HCT116 (cell line): ENCODE measurements at regions not wholly inside any gene's neighbourhood (a gene's known extent, or its start where the extent isn't known, plus 50 kb on each side); places are given as distances from the start of the nearest gene placed in this dataset.

ENCODE experiments used
- ATAC-seq: fragments of 200-7000 bp; cut with Tn5 transposase; 2 replicates; pipeline ENCODE4 v1.9.1; 2020; ENCODE audit warnings: mild to moderate bottlenecking, moderate library complexity
- BruUV-seq: library from RNA; stranded (reverse); fragments of 400-500 nt; replicated peaks from 2 replicates; lab custom pipeline; 2021; lab: Mats Ljungman, UMichigan
- CTCF ChIA-PET: fragments of 300-600 bp; sonication (Branson Sonifier 250); formaldehyde crosslinking; loops from one replicate; lab custom pipeline; 2021; ENCODE audit warnings: antibody characterized with exemption; lab: Charles Lee
- POLR2A ChIA-PET: fragments of 300-600, 350-600 bp; sonication (Branson Sonifier 250); formaldehyde crosslinking; loops from one replicate; lab custom pipeline; 2021; ENCODE audit warnings: antibody characterized with exemption; lab: Charles Lee
- RAD21 ChIA-PET, 2 experiments: fragments of 300-600 bp; sonication (Branson Sonifier 250); formaldehyde crosslinking; loops; one replicate each; lab custom pipeline; 2023; ENCODE audit warnings: low total read pairs in 2 of 2; ENCODE audit not compliant: uncharacterized antibody in 2 of 2, unreplicated experiment in 2 of 2, low non-redundant PET in 1 of 2; lab: Charles Lee
- DNase-seq: peaks from one replicate; pipeline ENCODE4 v3.0.0-alpha.2; 2010; ENCODE audit warnings: low read depth, low spot score
- H2AFZ ChIP-seq: fragments of 200-600 bp; shearing (Covaris generic), sonication (generic); 2 replicates; pipeline ENCODE4 v1.6.1; 2017; ENCODE audit warnings: low read depth, mixed run types, mixed read lengths, antibody characterized with exemption, low read length; ENCODE audit not compliant: poor library complexity, severe bottlenecking
- H3K27ac ChIP-seq: 2 replicates; pipeline ENCODE4 v1.5.1; 2012; ENCODE audit warnings: low read depth, low read length
- H3K27me3 ChIP-seq: fragments of 200-600 bp; sonication (generic); 2 replicates; pipeline ENCODE4 v1.6.1; 2016; ENCODE audit warnings: mixed run types, low read length, mixed read lengths; ENCODE audit not compliant: insufficient read depth
- H3K36me3 ChIP-seq, 2 experiments: fragments of 200-500 bp in 1 of 2; fragments of 200-600 bp in 1 of 2; sonication (Bioruptor generic) in 1 of 2; sonication (generic) in 1 of 2; 2 replicates each; pipeline versions ENCODE4 v1.5.1 to v1.6.1; 2014 to 2016; ENCODE audit warnings: low read length in 2 of 2, inconsistent platforms in 1 of 2, mixed read lengths in 1 of 2, mixed run types in 1 of 2; ENCODE audit not compliant: insufficient read depth in 2 of 2, control insufficient read depth in 1 of 2
- H3K4me1 ChIP-seq, 2 experiments: fragments of 200-600 bp in 1 of 2; sonication (generic) in 1 of 2; 2 replicates each; pipeline versions ENCODE4 v1.5.1 to v1.6.1; 2012 to 2017; ENCODE audit warnings: low read length in 2 of 2, inconsistent platforms in 1 of 2, mild to moderate bottlenecking in 1 of 2, mixed read lengths in 1 of 2, mixed run types in 1 of 2, moderate library complexity in 1 of 2; ENCODE audit not compliant: insufficient read depth in 2 of 2, control insufficient read depth in 1 of 2
- H3K4me2 ChIP-seq: fragments of 200-600 bp; sonication (generic); 2 replicates; pipeline ENCODE4 v1.6.1; 2017; ENCODE audit warnings: mixed run types, low read length, mixed read lengths
- H3K4me3 ChIP-seq, 2 experiments: fragments of 200-600 bp in 1 of 2; sonication (generic) in 1 of 2; replicated peaks in 1 of 2; 2 replicates each; pipeline ENCODE4 v1.5.1; 2011 to 2016; ENCODE audit warnings: low read length in 2 of 2, control low read depth in 1 of 2, low read depth in 1 of 2, mild to moderate bottlenecking in 1 of 2, mixed read lengths in 1 of 2, mixed run types in 1 of 2
- H3K79me2 ChIP-seq: fragments of 200-600 bp; sonication (generic); 2 replicates; pipeline ENCODE4 v1.6.1; 2017; ENCODE audit warnings: mild to moderate bottlenecking, mixed run types, low read length, moderate library complexity, mixed read lengths; ENCODE audit not compliant: insufficient read depth
- H3K9ac ChIP-seq: fragments of 200-600 bp; sonication (generic); 2 replicates; pipeline ENCODE4 v1.6.1; 2016; ENCODE audit warnings: low read length, mixed read lengths
- H3K9me2 ChIP-seq: fragments of 200-600 bp; sonication (generic), shearing (Covaris generic); 2 replicates; pipeline ENCODE4 v1.6.1; 2017; ENCODE audit warnings: mixed run types, mild to moderate bottlenecking, moderate library complexity; ENCODE audit not compliant: insufficient read depth
- H3K9me3 ChIP-seq, 2 experiments: fragments of 200-500 bp in 1 of 2; fragments of 200-600 bp in 1 of 2; sonication (Bioruptor generic) in 1 of 2; sonication (generic) in 1 of 2; 2 replicates each; pipeline ENCODE4 v1.6.1; 2014 to 2017; ENCODE audit warnings: low read length in 2 of 2, mixed read lengths in 2 of 2, inconsistent platforms in 1 of 2, low read depth in 1 of 2, mild to moderate bottlenecking in 1 of 2, mixed run types in 1 of 2, moderate library complexity in 1 of 2; ENCODE audit not compliant: control insufficient read depth in 1 of 2, insufficient read depth in 1 of 2
- H4K20me1 ChIP-seq: fragments of 200-600 bp; sonication (generic), shearing (Covaris generic); 2 replicates; pipeline ENCODE4 v1.6.1; 2017; ENCODE audit warnings: mixed run types, mild to moderate bottlenecking, moderate library complexity; ENCODE audit not compliant: insufficient read depth
- CBX3 ChIP-seq: IDR thresholded peaks from 2 replicates; pipeline ENCODE4 v1.6.1; 2012; ENCODE audit warnings: low read depth
- CTCF ChIP-seq, 3 experiments: fragments of 200-600 bp in 1 of 3; sonication (generic) in 1 of 3; IDR thresholded peaks in 2 of 3; conservative IDR thresholded peaks in 1 of 3; 2 replicates each; pipeline ENCODE4 v1.5.1; 2012 to 2017; ENCODE audit warnings: low read depth in 2 of 3, low read length in 2 of 3, antibody characterized with exemption in 1 of 3, borderline replicate concordance in 1 of 3, control low read depth in 1 of 3, mild to moderate bottlenecking in 1 of 3, mixed read lengths in 1 of 3, mixed run types in 1 of 3, moderate library complexity in 1 of 3; ENCODE audit not compliant: insufficient read depth in 1 of 3
- EZH2 ChIP-seq: fragments of 200-600 bp; sonication (generic); IDR thresholded peaks from 2 replicates; pipeline ENCODE4 v1.6.1; 2017; ENCODE audit warnings: antibody characterized with exemption, mixed run types
- EZH2phosphoT487 ChIP-seq: fragments of 200-600 bp; IDR thresholded peaks from 2 replicates; pipeline ENCODE4 v1.6.1; 2018; ENCODE audit warnings: antibody characterized with exemption, borderline replicate concordance
- FOSL1 ChIP-seq: IDR thresholded peaks from 2 replicates; pipeline ENCODE4 v1.6.1; 2012; ENCODE audit warnings: low read depth
- JUND ChIP-seq: IDR thresholded peaks from 2 replicates; pipeline ENCODE4 v1.6.1; 2012
- MAX ChIP-seq: IDR thresholded peaks from 2 replicates; pipeline ENCODE4 v1.6.1; 2012
- POLR2A ChIP-seq: IDR thresholded peaks from 2 replicates; pipeline ENCODE4 v1.7.0; 2011; ENCODE audit warnings: borderline replicate concordance; ENCODE audit not compliant: insufficient read depth, insufficient read length; ENCODE audit errors: extremely low read depth
- RAD21 ChIP-seq: IDR thresholded peaks from 2 replicates; pipeline ENCODE4 v1.6.1; 2012; ENCODE audit warnings: low read depth, mild to moderate bottlenecking
- SP1 ChIP-seq: IDR thresholded peaks from 2 replicates; pipeline ENCODE4 v1.6.1; 2012; ENCODE audit warnings: low read depth
- SRF ChIP-seq: IDR thresholded peaks from 2 replicates; pipeline ENCODE4 v1.6.1; 2012; ENCODE audit warnings: low read depth
- TCF7L2 ChIP-seq: IDR thresholded peaks from 2 replicates; pipeline ENCODE4 v1.7.0; 2011; ENCODE audit warnings: borderline replicate concordance, inconsistent platforms; ENCODE audit not compliant: insufficient read depth, insufficient read length; ENCODE audit errors: extremely low read depth
- ZBTB33 ChIP-seq: IDR thresholded peaks from 2 replicates; pipeline ENCODE4 v1.6.1; 2011; ENCODE audit warnings: mild to moderate bottlenecking, low read length, moderate library complexity; ENCODE audit not compliant: insufficient replicate concordance; ENCODE audit errors: extremely low read depth
- ZFX ChIP-seq: fragments of 450-650 bp; IDR thresholded peaks from 2 replicates; pipeline ENCODE4 v1.6.1; 2017
- intact Hi-C: fragments of 100-400 bp; cut with micrococcal nuclease; formaldehyde crosslinking; loops from 2 replicates; pipeline ENCODE4 v1.10.0; 2022

- ATAC-seq: 0 out of 2 replicates have a peak, but pooled peaks have one; percentile 13
- BruUV-seq: no TSS peak
- Histone ChIP-seq H3K79me2 (no peaks in the 10 kb centered on the region), H2AFZ (no peak overlapping the region), H3K9ac (no peak overlapping the region), H4K20me1 (no peaks in the 10 kb centered on the region), H3K27me3 (no peaks in the 10 kb centered on the region), H3K9me3 (no peaks in the 10 kb centered on the region), H3K9me2 (no peaks in the 10 kb centered on the region), H3K36me3 (no peaks in the 10 kb centered on the region), H3K27ac (no peak overlapping the region), H3K4me2 (peak overlapping the region; percentile 35; the same call in 1 of the 2 replicates), H3K4me3 (no peak overlapping the region), H3K4me1 (peaks cover 6 to 23% of the 10 kb centered on the region in 2 experiments)
- DNase-seq: no peak
- POLR2A ChIA-PET: no interaction called here
- intact Hi-C loops: no loop called here
- CTCF ChIA-PET: no interaction called here
- RAD21 ChIA-PET: no interaction called here
- TF ChIP-seq EZH2phosphoT487: no peak
- no peak for TF ChIP-seq MAX
- TF ChIP-seq FOSL1: no peak
- no peak for TF ChIP-seq EZH2
- TF ChIP-seq JUND: no peak
- TF ChIP-seq SP1: no peak
- no peak for TF ChIP-seq POLR2A
- no peak for TF ChIP-seq CBX3
- TF ChIP-seq RAD21: no peak
- no peak for TF ChIP-seq TCF7L2
- TF ChIP-seq ZBTB33: no peak
- TF ChIP-seq ZFX: no peak
- TF ChIP-seq CTCF (IDR thresholded peaks at IDR 0.05 in 2 of 3, conservative IDR thresholded peaks at IDR 0.05 in 1 of 3; ENCODE audit: borderline replicate concordance in 1 of 3, insufficient read depth in 1 of 3, low read depth in 2 of 3, low read length in 2 of 3): no peak
- TF ChIP-seq SRF: no peak
These were observed 263.6 kb upstream of the CRY1 start for GRCh38 chr12:107356937-107357295.
